Stimulated activated memory B cell treated with anti-CD40 and anti-IgM and Interleukin-4, amounts not matched to agents 10 μg/mL and 1 μg/mL and 100 μg/mL, for 72 hours (primary cell): ENCODE measurements at regions not wholly inside any gene's neighbourhood (a gene's known extent, or its start where the extent isn't known, plus 50 kb on each side); places are given as distances from the start of the nearest gene placed in this dataset.

Source experiments
- ATAC-seq: fragments of 150-1000 bp; cut with Tn5 transposase; 2 replicates; pipeline ENCODE4 v1.10.0; 2021
- H3K27ac Mint-ChIP-seq: one replicate; pipeline ENCODE4 v1.8.0; 2022; ENCODE audit warnings: mild to moderate bottlenecking, mixed read lengths
- H3K27me3 Mint-ChIP-seq: one replicate; pipeline ENCODE4 v1.8.0; 2022; ENCODE audit warnings: mixed read lengths
- H3K36me3 Mint-ChIP-seq: one replicate; pipeline ENCODE4 v1.8.0; 2022; ENCODE audit warnings: mixed read lengths
- H3K4me1 Mint-ChIP-seq: one replicate; pipeline ENCODE4 v1.8.0; 2022; ENCODE audit warnings: mixed read lengths
- H3K4me3 Mint-ChIP-seq: one replicate; pipeline ENCODE4 v1.8.0; 2022; ENCODE audit warnings: mild to moderate bottlenecking, moderate library complexity, mixed read lengths
- H3K9me3 Mint-ChIP-seq: one replicate; pipeline ENCODE4 v1.8.0; 2022; ENCODE audit warnings: mixed read lengths

DNA sequence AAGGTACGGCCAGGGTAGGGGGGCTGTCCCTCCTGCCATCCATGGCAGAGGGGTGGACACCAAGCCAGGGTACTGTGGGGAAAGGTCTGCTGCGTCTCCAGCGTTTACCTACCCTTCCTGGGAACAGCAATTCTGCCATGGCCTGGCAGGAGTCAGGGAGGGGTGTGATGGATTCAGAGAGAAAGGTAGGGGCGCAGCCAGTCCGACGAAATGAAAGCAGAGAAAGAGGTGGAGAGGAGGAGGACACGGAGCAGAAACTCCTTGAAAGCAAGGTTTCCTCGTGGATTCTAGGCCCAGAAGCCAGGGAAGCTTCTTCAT is 182.9 kb downstream of the ZFP36L2 start:
- no peak for ATAC-seq
- Mint-ChIP-seq H3K36me3 (no peaks in the 10 kb centered on the region), H3K4me1 (peaks cover 13% of the 10 kb centered on the region), H3K27me3 (no peaks in the 10 kb centered on the region), H3K27ac (no peak overlapping the region), H3K9me3 (no peaks in the 10 kb centered on the region), H3K4me3 (no peak overlapping the region)

- Mint-ChIP-seq H3K4me1 (peaks cover 4% of the 10 kb centered on the region), H3K27me3 (no peaks in the 10 kb centered on the region), H3K9me3 (no peaks in the 10 kb centered on the region), H3K27ac (no peak overlapping the region), H3K36me3 (no peaks in the 10 kb centered on the region), H3K4me3 (no peak overlapping the region)
- ATAC-seq, result no peak
Observed at GRCh38 chr2:43041661-43042360, 184.6 kb downstream of the ZFP36L2 start.

GRCh38 chr2:43041173-43041591 is 185.2 kb downstream of the ZFP36L2 start:
- no peak overlapping the region for H3K27ac Mint-ChIP-seq
- H3K9me3 Mint-ChIP-seq, result no peaks in the 10 kb centered on the region
- H3K4me3 Mint-ChIP-seq, result no peak overlapping the region
- no peaks in the 10 kb centered on the region for H3K27me3 Mint-ChIP-seq
- no peaks in the 10 kb centered on the region for H3K36me3 Mint-ChIP-seq
- no peak for ATAC-seq
- no peaks in the 10 kb centered on the region for H3K4me1 Mint-ChIP-seq

DNA sequence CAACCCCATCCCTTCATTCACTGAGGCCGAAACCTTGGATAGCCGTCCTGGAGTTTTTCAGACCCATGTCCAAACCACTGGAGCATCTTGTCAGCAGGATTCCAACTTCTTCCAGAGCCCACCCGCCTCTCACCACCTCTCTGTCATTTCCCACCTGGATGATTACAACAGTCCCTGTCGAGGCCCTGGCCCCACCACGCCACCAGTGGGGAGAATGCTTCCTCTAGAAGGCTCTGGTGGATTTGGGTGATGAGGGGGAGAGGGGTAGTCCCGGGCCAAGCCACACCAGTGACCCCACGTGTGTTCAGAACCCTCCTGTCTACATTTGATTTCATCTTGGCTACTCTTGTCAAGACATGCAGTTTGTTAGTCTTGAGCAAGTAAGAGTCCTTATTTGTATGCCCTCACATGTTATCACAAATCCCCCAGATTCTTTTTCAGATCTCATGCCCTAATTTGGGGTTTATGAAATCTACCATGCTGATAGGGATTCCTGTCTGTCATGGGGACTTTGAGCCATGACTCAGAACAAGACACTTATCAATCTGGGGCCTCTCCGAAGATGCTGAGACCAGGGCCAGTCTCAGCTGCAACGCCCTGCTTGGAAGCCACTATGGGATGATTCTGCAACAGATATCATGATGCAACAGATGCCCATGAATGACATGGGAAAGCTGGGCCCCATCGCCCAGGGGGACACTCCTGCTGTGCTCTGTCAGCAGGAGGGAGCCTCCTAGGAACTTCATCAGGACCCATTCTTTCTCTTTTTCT is 186.1 kb downstream of the ZFP36L2 start:
- H3K27ac Mint-ChIP-seq, result no peak overlapping the region
- no peaks in the 10 kb centered on the region for H3K36me3 Mint-ChIP-seq
- no peaks in the 10 kb centered on the region for H3K4me1 Mint-ChIP-seq
- H3K4me3 Mint-ChIP-seq, result no peak overlapping the region
- peak; percentile 28 for ATAC-seq
- no peaks in the 10 kb centered on the region for H3K27me3 Mint-ChIP-seq
- no peaks in the 10 kb centered on the region for H3K9me3 Mint-ChIP-seq

- no peaks in the 10 kb centered on the region for H3K27me3 Mint-ChIP-seq
- no peak for ATAC-seq
Observed at GRCh38 chr2:43039376-43040080, 186.9 kb downstream of the ZFP36L2 start.

DNA sequence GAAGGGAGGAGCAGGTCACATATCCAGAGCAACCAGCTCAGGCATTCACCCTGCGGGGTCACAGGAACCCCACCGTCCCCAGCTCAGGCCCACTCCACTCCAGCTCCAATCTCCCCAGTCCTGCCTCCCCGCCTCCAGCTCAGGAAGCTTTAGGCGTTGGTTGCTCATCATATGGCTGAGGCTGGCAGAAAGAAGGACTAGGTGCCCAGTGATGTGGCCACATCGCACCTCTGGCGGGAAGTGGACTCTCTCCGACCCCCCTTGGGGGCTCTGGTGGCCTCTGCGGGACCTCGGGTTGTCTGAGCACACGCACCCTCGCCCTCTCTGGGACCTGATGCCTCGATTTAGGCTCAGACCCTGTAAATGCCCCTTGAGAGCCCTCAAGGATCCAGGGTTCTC is 187.7 kb downstream of the ZFP36L2 start:
- Mint-ChIP-seq H3K9me3 (no peaks in the 10 kb centered on the region), H3K4me1 (no peaks in the 10 kb centered on the region), H3K27ac (no peak overlapping the region), H3K36me3 (no peaks in the 10 kb centered on the region), H3K27me3 (no peaks in the 10 kb centered on the region), H3K4me3 (no peak overlapping the region)
- no peak for ATAC-seq

More at GRCh38 chr2:43039376-43040080, 186.9 kb downstream of the ZFP36L2 start:
- Mint-ChIP-seq H3K27ac (no peak overlapping the region), H3K4me1 (no peaks in the 10 kb centered on the region), H3K4me3 (no peak overlapping the region), H3K9me3 (no peaks in the 10 kb centered on the region), H3K36me3 (no peaks in the 10 kb centered on the region)

DNA sequence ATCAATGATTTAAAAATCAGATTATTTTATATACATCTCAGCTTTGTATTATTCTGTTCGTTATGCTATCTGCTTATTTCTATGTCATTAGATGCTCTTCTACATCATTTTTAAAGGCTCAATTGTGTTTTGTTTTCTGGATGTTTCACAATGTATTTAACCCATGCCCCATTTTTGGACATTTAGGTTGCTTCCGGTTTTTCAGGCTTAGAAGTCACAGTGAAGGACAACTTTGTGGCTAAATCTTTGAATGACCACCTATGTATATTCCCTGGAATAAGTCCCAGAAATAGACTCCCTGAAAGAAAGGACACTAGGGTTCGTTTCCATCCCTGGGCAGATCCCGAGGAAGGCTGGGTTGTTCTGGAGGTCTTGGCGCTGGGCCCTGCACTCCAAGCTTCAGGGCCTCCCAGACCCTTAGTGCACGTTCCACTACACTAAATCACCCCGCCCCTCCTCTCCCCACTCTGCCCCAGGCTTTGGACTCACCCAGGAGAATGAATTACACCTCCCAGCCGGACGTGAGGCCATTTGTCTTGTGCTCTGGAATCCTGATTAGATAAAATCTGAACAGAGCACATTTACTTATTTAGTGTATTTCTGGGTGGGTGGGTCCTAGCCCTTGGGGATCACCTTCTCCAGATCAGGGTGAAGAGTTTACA is 188.2 kb downstream of the ZFP36L2 start:
- H3K27ac Mint-ChIP-seq, result no peak overlapping the region
- ATAC-seq, result no peak
- H3K9me3 Mint-ChIP-seq, result no peaks in the 10 kb centered on the region
- no peaks in the 10 kb centered on the region for H3K27me3 Mint-ChIP-seq
- H3K4me3 Mint-ChIP-seq, result no peak overlapping the region
- no peaks in the 10 kb centered on the region for H3K4me1 Mint-ChIP-seq
- no peaks in the 10 kb centered on the region for H3K36me3 Mint-ChIP-seq

DNA sequence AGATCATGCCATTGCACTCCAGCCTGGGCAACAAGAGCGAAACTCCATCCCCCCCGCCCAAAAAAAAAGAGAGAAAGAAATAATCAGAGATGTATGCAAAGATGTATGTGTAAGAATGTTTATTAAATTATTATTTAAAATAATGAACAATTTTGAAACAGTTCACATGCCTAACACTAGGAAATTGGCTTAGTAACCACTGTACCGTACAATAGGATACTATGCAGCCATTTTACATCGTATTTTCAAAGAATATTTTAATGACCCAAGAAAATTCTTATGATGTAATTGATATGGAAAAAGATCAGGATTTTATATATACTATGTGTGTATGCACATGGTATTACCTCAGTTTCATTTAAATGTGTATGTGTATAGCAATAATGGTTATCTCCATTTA is 190.5 kb downstream of the ZFP36L2 start:
- Mint-ChIP-seq H3K27ac (no peak overlapping the region), H3K36me3 (no peaks in the 10 kb centered on the region), H3K4me3 (no peak overlapping the region), H3K27me3 (no peaks in the 10 kb centered on the region), H3K9me3 (no peaks in the 10 kb centered on the region), H3K4me1 (no peaks in the 10 kb centered on the region)
- ATAC-seq, result no peak

DNA sequence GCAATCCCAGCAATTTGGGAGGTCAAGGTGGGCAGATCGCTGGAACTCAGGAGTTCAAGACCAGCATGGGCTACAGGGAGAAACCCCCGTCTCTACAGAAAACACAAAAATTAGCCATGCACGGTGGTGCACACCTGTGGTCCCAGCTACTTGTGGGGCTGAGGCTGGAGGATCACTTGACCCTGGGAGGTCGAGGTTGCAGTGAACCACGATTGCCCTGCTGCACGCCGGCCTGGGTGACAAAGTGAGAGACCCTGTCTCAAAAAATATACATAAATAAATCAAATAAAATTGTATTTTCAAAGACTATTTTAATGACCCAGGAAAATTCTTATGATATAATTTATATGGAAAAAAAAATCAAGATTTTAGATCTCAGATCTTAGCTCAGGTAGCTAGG is 191.5 kb downstream of the ZFP36L2 start:
- no peak overlapping the region for H3K4me3 Mint-ChIP-seq
- no peak overlapping the region for H3K27ac Mint-ChIP-seq
- H3K27me3 Mint-ChIP-seq, result peaks cover 6% of the 10 kb centered on the region
- no peaks in the 10 kb centered on the region for H3K36me3 Mint-ChIP-seq
- no peaks in the 10 kb centered on the region for H3K9me3 Mint-ChIP-seq
- ATAC-seq, result no peak
- no peaks in the 10 kb centered on the region for H3K4me1 Mint-ChIP-seq

GRCh38 chr2:43034242-43034619 is 192.2 kb downstream of the ZFP36L2 start:
- H3K27me3 Mint-ChIP-seq, result peaks cover 8% of the 10 kb centered on the region
- no peaks in the 10 kb centered on the region for H3K4me1 Mint-ChIP-seq
- no peaks in the 10 kb centered on the region for H3K9me3 Mint-ChIP-seq
- peak; percentile 22 for ATAC-seq
- no peak overlapping the region for H3K27ac Mint-ChIP-seq
- H3K36me3 Mint-ChIP-seq, result no peaks in the 10 kb centered on the region
- no peak overlapping the region for H3K4me3 Mint-ChIP-seq

- Mint-ChIP-seq H3K9me3 (no peaks in the 10 kb centered on the region), H3K27ac (no peak overlapping the region), H3K4me1 (no peaks in the 10 kb centered on the region), H3K4me3 (no peak overlapping the region), H3K27me3 (peaks cover 8% of the 10 kb centered on the region), H3K36me3 (no peaks in the 10 kb centered on the region)
- ATAC-seq, result no peak
Observed at GRCh38 chr2:43033466-43034241, 192.8 kb downstream of the ZFP36L2 start.

DNA sequence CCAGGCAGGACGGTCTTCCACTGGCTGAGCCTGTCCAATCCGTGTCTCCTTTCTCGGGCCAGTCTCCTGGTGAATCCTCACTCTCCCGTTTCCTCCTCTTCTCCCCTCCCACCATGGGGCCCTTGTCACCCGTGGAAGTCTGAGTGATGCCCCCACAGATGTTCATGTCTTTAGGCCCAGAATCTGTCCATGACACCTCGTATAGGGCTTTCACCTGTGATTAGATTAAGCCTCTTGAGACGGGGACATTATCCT is 193.5 kb downstream of the ZFP36L2 start:
- no peaks in the 10 kb centered on the region for H3K4me1 Mint-ChIP-seq
- H3K4me3 Mint-ChIP-seq, result no peak overlapping the region
- no peak for ATAC-seq
- H3K27me3 Mint-ChIP-seq, result peaks cover 8% of the 10 kb centered on the region
- H3K27ac Mint-ChIP-seq, result no peak overlapping the region
- no peaks in the 10 kb centered on the region for H3K36me3 Mint-ChIP-seq
- H3K9me3 Mint-ChIP-seq, result no peaks in the 10 kb centered on the region

DNA sequence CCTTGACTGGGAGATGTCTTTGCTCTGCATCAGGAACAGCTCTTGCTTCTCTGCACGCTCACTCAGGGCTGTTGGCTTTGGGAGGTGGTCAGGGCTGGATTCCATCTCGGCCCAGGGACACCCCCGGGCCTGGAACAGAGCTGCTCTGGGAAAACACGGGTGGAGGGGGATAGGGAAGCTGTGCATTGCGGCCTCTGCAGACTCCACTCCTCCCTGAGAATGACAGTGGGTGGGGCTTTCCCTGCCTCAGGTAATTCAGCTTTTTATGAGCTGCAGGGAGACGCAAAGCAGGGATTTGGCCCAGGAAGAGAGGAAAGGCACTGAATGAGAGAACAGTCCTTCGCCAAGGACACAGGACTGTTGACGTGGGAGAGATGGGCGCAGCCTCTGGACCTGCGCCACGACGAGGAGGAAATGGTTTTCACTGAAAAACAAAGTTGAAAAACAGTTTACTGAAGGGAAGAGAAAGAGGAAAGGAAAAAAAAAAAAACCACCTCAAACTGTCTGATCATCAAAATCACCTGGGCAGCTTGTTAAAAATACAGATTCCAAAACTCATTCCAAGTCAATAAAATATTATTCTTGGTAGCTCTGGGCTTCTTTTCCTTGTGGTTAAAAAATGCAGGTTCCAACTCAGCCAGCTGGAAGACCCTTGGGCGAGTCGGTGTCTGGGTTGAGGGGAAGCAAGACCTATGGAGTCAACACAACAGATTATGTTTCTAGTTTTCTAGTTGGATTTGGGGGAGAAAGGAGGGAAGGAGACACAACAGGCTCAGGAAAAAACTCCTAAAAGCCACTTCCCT is 194.0 kb downstream of the ZFP36L2 start:
- H3K27ac Mint-ChIP-seq, result no peak overlapping the region
- H3K9me3 Mint-ChIP-seq, result no peaks in the 10 kb centered on the region
- no peak for ATAC-seq
- H3K27me3 Mint-ChIP-seq, result peaks cover 8% of the 10 kb centered on the region
- H3K4me3 Mint-ChIP-seq, result no peak overlapping the region
- no peaks in the 10 kb centered on the region for H3K36me3 Mint-ChIP-seq
- no peaks in the 10 kb centered on the region for H3K4me1 Mint-ChIP-seq

DNA sequence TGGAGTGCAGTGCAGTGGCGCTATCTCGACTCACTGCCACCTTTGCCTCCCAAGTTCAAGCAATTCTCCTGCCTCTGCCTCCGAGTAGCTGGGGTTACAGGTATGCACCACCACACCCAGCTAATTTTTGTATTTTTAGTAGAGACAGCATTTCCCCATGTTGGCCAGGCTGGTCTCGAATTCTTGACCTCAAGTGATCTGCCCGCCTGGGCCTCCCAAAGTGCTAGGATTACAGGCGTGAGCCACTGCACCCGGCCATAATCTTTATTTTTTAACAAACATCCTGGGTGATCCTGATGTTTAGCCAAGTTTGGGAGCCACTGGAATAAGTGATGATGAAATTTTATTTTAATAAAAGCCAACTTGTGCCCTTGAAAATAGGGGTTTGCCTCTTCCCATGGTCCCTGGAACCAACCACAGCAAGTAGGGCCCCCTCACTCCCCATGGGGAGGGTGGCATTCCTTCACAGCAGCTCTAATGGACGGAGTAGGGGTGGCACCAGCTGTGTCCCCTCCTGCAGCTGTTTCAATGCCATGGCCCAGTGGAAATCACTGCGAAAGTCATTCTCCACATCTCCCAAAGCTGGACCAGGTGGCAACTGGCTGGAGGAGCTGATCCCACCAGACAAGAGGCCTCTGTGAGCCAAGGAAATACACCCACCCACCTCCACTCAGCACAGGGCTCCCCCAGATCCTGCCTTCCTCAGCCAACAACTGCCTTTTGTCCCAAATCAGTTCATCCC is 194.8 kb downstream of the ZFP36L2 start:
- peaks cover 4% of the 10 kb centered on the region for H3K4me1 Mint-ChIP-seq
- no peak overlapping the region for H3K27ac Mint-ChIP-seq
- H3K9me3 Mint-ChIP-seq, result no peaks in the 10 kb centered on the region
- no peaks in the 10 kb centered on the region for H3K36me3 Mint-ChIP-seq
- no peak overlapping the region for H3K4me3 Mint-ChIP-seq
- no peak for ATAC-seq
- peaks cover 8% of the 10 kb centered on the region for H3K27me3 Mint-ChIP-seq
